ENCODE measurements at regions not wholly inside any gene's neighbourhood (a gene's known extent, or its start where the extent isn't known, plus 50 kb on each side); places are given as distances from the start of the nearest gene placed in this dataset.

DNA sequence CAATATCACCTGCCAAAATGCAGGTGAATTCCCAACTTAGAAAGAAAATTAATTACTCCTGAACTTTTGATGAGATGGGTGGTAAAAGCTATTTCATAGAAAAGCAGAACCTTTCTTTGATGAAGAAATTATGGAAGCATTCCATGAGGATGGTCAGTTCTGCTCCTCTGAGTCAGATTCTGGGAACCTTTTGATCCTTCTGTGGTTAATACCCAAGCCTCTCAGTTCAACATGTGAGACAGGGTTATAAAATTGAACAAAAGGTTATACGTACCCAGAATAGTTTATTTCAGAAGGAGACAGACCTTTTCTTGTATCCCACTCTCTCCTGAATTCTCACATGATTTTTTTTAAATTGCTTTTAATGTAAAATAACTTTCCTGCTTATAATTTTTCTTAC is 767.6 kb upstream of the ADAMTS16 start:
- Histone ChIP-seq H3K36me3 (no peaks in the 10 kb centered on the region), H3K27me3 (replicated peaks; ENCODE audit: insufficient read depth) (no peaks in the 10 kb centered on the region), H3K27ac (no peak overlapping the region), H3K4me3 (no peak overlapping the region), H3K9me3 (no peaks in the 10 kb centered on the region), H3K4me1 (ENCODE audit: control insufficient read depth in 1 of 2, low read depth in 2 of 2) (no peaks in the 10 kb centered on the region)
- TF ChIP-seq, protein P1, sequence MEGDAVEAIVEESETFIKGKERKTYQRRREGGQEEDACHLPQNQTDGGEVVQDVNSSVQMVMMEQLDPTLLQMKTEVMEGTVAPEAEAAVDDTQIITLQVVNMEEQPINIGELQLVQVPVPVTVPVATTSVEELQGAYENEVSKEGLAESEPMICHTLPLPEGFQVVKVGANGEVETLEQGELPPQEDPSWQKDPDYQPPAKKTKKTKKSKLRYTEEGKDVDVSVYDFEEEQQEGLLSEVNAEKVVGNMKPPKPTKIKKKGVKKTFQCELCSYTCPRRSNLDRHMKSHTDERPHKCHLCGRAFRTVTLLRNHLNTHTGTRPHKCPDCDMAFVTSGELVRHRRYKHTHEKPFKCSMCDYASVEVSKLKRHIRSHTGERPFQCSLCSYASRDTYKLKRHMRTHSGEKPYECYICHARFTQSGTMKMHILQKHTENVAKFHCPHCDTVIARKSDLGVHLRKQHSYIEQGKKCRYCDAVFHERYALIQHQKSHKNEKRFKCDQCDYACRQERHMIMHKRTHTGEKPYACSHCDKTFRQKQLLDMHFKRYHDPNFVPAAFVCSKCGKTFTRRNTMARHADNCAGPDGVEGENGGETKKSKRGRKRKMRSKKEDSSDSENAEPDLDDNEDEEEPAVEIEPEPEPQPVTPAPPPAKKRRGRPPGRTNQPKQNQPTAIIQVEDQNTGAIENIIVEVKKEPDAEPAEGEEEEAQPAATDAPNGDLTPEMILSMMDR (IDR thresholded peaks at IDR 0.05): no peak
- ATAC-seq (ENCODE audit: insufficient number of reproducible peaks, low FRiP score, low read depth): no peak
- no peak for DNase-seq (ENCODE audit: low spot score)

DNA sequence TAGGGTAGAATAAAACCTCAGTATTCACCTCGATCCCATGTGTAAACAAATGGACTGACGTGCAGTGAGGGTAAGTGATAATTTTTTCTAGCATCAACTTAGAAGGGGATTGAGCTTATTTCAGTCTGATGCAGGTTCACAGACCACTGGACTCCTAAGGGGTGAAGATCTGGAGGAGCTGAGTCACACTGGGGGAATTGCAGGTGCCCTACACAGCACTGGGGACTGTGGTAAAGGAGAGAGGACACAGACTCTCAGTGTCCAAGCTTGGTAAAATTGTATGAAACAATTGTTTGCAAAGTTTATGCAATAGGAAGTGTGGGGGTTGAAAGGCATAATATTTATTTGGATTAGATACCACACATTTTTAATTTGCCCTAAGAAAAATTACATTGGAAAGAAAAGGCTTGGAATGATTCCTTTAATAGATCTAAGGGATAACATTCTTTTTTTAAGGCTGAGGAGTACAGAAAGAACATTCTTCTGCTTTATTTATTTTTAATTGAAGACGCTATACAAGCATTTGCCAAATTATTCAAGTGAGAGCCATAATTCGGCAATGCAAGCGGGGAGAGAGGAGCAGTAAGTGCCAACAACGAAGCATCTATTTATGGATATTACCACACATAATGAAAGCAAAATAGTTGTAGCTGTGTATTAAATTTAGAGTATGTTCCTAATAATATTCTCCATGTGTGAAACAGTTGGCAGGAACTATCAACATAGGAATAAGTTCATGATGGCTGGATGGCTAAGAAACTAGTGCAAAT is 766.9 kb upstream of the ADAMTS16 start:
- no peaks in the 10 kb centered on the region for H3K4me1 ChIP-seq (ENCODE audit: control insufficient read depth in 1 of 2, low read depth in 2 of 2)
- ATAC-seq (ENCODE audit: insufficient number of reproducible peaks, low FRiP score, low read depth): no peak
- H3K36me3 ChIP-seq: no peaks in the 10 kb centered on the region
- no peaks in the 10 kb centered on the region for H3K9me3 ChIP-seq
- H3K4me3 ChIP-seq: no peak overlapping the region
- TF ChIP-seq, protein P1 (IDR thresholded peaks at IDR 0.05): no peak
- DNase-seq (ENCODE audit: low spot score): no peak
- H3K27ac ChIP-seq: no peak overlapping the region
- H3K27me3 ChIP-seq (replicated peaks; ENCODE audit: insufficient read depth): no peaks in the 10 kb centered on the region

DNA sequence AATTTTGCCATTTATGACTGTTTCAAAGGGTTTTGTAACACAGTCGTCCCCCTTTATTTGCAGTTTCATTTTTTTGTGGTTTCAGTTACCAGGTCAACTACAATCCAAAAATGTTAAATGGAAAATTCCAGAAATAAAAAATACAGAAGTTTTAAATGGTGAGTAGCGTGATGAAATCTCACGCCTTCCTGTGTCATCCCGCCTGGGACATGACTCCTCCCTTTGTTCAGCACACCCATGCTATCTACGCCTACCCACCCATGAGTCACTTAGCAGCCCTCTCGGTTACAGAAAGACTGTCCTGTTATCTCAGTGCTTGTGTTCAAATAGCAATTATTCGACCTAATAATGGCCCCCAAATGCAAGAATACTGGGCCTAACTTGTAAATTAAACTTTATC is 765.3 kb upstream of the ADAMTS16 start:
- no peak overlapping the region for H3K27ac ChIP-seq
- no peaks in the 10 kb centered on the region for H3K27me3 ChIP-seq (replicated peaks; ENCODE audit: insufficient read depth)
- H3K4me1 ChIP-seq (ENCODE audit: control insufficient read depth in 1 of 2, low read depth in 2 of 2): no peaks in the 10 kb centered on the region
- ATAC-seq (ENCODE audit: insufficient number of reproducible peaks, low FRiP score, low read depth) (no peak), DNase-seq (ENCODE audit: low spot score) (no peak)
- no peaks in the 10 kb centered on the region for H3K36me3 ChIP-seq
- no peaks in the 10 kb centered on the region for H3K9me3 ChIP-seq
- TF ChIP-seq, protein P1 (IDR thresholded peaks at IDR 0.05): no peak
- no peak overlapping the region for H3K4me3 ChIP-seq

DNA sequence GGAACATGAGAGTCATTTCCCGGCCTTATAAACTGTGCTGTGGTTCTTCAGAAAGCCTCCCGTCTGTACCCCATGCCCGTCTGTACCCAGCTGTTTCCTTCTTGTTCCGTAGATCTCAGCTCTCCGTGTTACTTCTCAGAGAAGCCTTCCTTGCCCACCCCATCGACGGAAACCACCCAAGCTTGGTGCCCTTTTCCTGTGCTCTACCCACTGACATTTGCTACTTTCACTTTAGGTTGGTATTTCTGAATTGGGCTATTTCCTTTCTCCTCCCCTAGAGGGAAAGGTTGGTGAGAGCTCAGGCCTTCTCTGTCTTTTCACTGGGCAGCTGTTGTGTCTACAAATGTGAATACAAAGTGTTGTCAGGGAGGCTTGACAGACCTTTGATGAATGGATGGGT is 764.5 kb upstream of the ADAMTS16 start:
- H3K27ac ChIP-seq: no peak overlapping the region
- H3K4me3 ChIP-seq: no peak overlapping the region
- ATAC-seq (ENCODE audit: insufficient number of reproducible peaks, low FRiP score, low read depth) (no peak), DNase-seq (ENCODE audit: low spot score) (no peak)
- no peaks in the 10 kb centered on the region for H3K27me3 ChIP-seq (replicated peaks; ENCODE audit: insufficient read depth)
- no peaks in the 10 kb centered on the region for H3K36me3 ChIP-seq
- H3K4me1 ChIP-seq (ENCODE audit: control insufficient read depth in 1 of 2, low read depth in 2 of 2): no peaks in the 10 kb centered on the region
- no peaks in the 10 kb centered on the region for H3K9me3 ChIP-seq
- TF ChIP-seq, protein P1 (IDR thresholded peaks at IDR 0.05): no peak

DNA sequence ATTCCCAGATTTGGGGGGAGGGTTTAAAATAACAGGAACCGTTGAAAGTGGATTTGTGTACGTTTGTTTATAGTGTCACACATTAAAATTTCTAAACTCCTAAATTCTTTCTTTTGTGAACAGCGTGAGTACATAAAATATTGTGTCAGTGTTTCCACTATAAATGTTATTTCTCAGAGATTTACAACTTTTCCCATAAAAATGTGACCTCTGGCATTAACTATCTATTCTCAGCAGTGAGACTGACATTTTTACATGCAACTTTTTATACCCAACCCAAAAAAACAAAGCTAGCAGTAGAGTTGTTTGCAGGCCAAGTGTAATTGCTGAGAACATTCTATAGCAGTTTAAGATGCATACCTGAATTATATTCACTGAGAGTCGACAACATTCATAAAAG is 757.0 kb upstream of the ADAMTS16 start:
- Histone ChIP-seq H3K4me3 (no peak overlapping the region), H3K9me3 (no peaks in the 10 kb centered on the region), H3K36me3 (no peaks in the 10 kb centered on the region), H3K27ac (no peak overlapping the region), H3K4me1 (ENCODE audit: control insufficient read depth in 1 of 2, low read depth in 2 of 2) (no peaks in the 10 kb centered on the region), H3K27me3 (replicated peaks; ENCODE audit: insufficient read depth) (no peaks in the 10 kb centered on the region)
- TF ChIP-seq, protein P1 (IDR thresholded peaks at IDR 0.05): no peak
- no peak for DNase-seq (ENCODE audit: low spot score)
- ATAC-seq (ENCODE audit: insufficient number of reproducible peaks, low FRiP score, low read depth): no peak

Measured in thoracic aorta (tissue), 2 donors.